Gastroesophageal sphincter (tissue), 4 donors: ENCODE measurements at regions not wholly inside any gene's neighbourhood (a gene's known extent, or its start where the extent isn't known, plus 50 kb on each side); places are given as distances from the start of the nearest gene placed in this dataset.

Experiments
- ATAC-seq: fragments of 150-250 bp; one replicate; pipeline ENCODE4 v1.9.1; 2016; ENCODE audit warnings: mild to moderate bottlenecking, moderate library complexity
- H3K27ac ChIP-seq, 4 donors: fragments of 200-600 bp; sonication (generic) in 3 of 4; 1 replicate in 3 of 4; 2 replicates in 1 of 4; pipeline ENCODE4 v1.5.1; 2016 to 2019
- H3K27me3 ChIP-seq: fragments of 200-600 bp; sonication (generic); one replicate; pipeline ENCODE4 v1.5.1; 2019
- H3K36me3 ChIP-seq, 2 donors: fragments of 200-600 bp; sonication (generic); one replicate each; pipeline ENCODE4 v1.5.1; 2019; ENCODE audit warnings: control low read depth in 1 of 2
- H3K4me1 ChIP-seq, 3 donors: fragments of 200-600 bp; sonication (generic); 1 replicate in 2 of 3; 2 replicates in 1 of 3; pipeline ENCODE4 v1.5.1; 2016 to 2019; ENCODE audit warnings: control low read depth in 2 of 3
- H3K4me3 ChIP-seq, 2 donors: fragments of 200-600 bp; sonication (generic); one replicate each; pipeline ENCODE4 v1.5.1; 2019; ENCODE audit warnings: mild to moderate bottlenecking in 1 of 2, moderate library complexity in 1 of 2
- H3K9me3 ChIP-seq, 3 donors: fragments of 200-600 bp; sonication (generic); one replicate each; pipeline ENCODE4 v1.5.1; 2017 to 2019; ENCODE audit warnings: control low read depth in 2 of 3
- EP300 ChIP-seq: sonication (generic); formaldehyde crosslinking; IDR thresholded peaks from one replicate; pipeline ENCODE4 v1.6.1; 2017; ENCODE audit warnings: antibody characterized with exemption, mild to moderate bottlenecking
- POLR2A ChIP-seq, 2 donors: fragments of 450-650 bp; IDR thresholded peaks; one replicate each; pipeline ENCODE4 v1.6.1; 2017; ENCODE audit warnings: antibody characterized with exemption in 2 of 2, mild to moderate bottlenecking in 2 of 2, moderate library complexity in 1 of 2
- POLR2AphosphoS5 ChIP-seq: sonication (generic); formaldehyde crosslinking; IDR thresholded peaks from one replicate; pipeline ENCODE4 v1.6.1; 2017; ENCODE audit warnings: antibody characterized with exemption
- WGBS, 2 donors: methylation state at CpG; one replicate each; pipeline ENCODE4 v1.1.5; 2018; ENCODE audit warnings: low coverage in 1 of 2; 5-methylcytosine and 5-hydroxymethylcytosine counted together
- TF ChIP-seq, protein P1 (sequence below), 4 experiments: fragments of 200-600 bp in 2 of 4; fragments of 450-650 bp in 2 of 4; sonication (generic) in 1 of 4; IDR thresholded peaks; one replicate each; pipeline ENCODE4 v1.5.1; 2017 to 2019; ENCODE audit warnings: antibody characterized with exemption in 4 of 4, mild to moderate bottlenecking in 2 of 4, moderate library complexity in 2 of 4

DNA sequence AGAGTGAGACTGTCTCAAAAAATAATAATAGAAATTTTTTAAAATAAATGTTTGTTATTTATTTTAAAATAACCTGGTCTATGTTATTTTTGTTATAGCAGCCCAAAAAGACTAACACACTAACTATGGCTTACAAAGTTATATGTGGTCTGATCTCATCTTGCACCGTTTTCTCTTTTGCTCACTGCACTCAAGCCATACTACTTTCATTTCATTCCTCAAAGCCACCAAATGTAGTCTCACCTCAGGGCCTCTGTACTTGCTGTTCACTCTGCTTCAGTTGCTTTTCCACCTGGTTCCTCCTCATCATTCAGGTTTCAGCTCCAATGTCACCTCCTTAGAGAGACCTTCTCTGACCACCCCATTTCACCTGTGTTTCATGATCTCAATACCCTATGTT is 55.2 kb upstream of the MDM1 start:
- H3K36me3 ChIP-seq: no peaks in the 10 kb centered on the region
- H3K27me3 ChIP-seq: no peaks in the 10 kb centered on the region
- H3K4me3 ChIP-seq: no peak overlapping the region
- H3K4me1 ChIP-seq: no peaks in the 10 kb centered on the region
- no peak for ATAC-seq
- no peak for TF ChIP-seq POLR2A (IDR thresholded peaks at IDR 0.05)
- TF ChIP-seq, protein P1, sequence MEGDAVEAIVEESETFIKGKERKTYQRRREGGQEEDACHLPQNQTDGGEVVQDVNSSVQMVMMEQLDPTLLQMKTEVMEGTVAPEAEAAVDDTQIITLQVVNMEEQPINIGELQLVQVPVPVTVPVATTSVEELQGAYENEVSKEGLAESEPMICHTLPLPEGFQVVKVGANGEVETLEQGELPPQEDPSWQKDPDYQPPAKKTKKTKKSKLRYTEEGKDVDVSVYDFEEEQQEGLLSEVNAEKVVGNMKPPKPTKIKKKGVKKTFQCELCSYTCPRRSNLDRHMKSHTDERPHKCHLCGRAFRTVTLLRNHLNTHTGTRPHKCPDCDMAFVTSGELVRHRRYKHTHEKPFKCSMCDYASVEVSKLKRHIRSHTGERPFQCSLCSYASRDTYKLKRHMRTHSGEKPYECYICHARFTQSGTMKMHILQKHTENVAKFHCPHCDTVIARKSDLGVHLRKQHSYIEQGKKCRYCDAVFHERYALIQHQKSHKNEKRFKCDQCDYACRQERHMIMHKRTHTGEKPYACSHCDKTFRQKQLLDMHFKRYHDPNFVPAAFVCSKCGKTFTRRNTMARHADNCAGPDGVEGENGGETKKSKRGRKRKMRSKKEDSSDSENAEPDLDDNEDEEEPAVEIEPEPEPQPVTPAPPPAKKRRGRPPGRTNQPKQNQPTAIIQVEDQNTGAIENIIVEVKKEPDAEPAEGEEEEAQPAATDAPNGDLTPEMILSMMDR (IDR thresholded peaks at IDR 0.05): no peak
- no peak for TF ChIP-seq EP300
- no peak for TF ChIP-seq POLR2AphosphoS5
- no peak overlapping the region for H3K27ac ChIP-seq
- peaks cover 0 to 11% (median 0%) of the 10 kb centered on the region in 3 donors for H3K9me3 ChIP-seq
- WGBS, 2 donors: 91 to 92% methylated on average over 1 of the region's 1 CpG

DNA sequence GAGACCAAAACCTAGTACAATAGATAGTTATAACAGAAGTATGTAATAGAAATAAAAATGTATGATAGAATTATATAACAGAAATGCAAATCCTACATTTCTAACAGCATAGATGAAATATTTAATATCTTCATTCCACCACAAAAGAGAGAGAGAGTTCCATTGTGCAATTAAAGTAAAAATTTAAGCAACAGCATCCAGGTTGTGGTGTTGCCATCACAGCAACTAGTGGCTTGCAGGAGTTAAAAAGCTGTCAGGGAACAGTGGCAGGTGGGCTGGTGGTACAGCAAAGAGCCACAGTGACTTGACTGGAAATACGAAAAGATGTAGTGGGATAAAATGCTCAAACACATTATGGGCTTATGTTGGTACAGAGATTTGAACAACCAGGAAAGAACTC is 57.1 kb upstream of the MDM1 start:
- Histone ChIP-seq H3K4me3 (no peak overlapping the region), H3K27ac (no peak overlapping the region), H3K36me3 (no peaks in the 10 kb centered on the region), H3K9me3 (peaks cover 0 to 11% (median 0%) of the 10 kb centered on the region in 3 donors), H3K27me3 (no peaks in the 10 kb centered on the region), H3K4me1 (no peaks in the 10 kb centered on the region)
- WGBS, 2 donors: 85 to 100% methylated on average over 1 of the region's 1 CpG
- TF ChIP-seq POLR2AphosphoS5: no peak
- no peak for TF ChIP-seq EP300
- no peak for TF ChIP-seq POLR2A (IDR thresholded peaks at IDR 0.05)
- TF ChIP-seq, protein P1 (IDR thresholded peaks at IDR 0.05): no peak
- ATAC-seq: no peak

DNA sequence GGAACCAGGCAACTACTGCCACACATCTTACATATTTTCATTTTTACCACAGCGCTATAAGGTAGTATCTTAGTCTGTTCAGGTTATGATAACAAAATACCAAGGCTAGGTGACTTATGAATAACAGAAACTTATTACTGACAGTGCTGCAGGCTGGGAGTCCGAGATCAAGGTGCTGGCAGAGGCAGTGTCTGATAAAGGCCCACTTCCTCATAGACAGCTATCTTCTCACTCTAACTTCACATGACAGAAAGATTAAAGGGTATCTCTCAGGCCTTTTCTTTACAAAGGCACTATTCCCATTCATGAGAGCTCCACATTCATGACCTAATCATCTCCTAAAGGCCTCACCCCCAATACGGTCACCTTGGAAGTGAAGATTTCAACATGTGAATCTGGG is 59.8 kb upstream of the MDM1 start:
- no peak for TF ChIP-seq POLR2A (IDR thresholded peaks at IDR 0.05)
- no peak for TF ChIP-seq EP300
- TF ChIP-seq, protein P1 (IDR thresholded peaks at IDR 0.05): no peak
- TF ChIP-seq POLR2AphosphoS5: no peak
- Histone ChIP-seq H3K27me3 (no peaks in the 10 kb centered on the region), H3K4me1 (no peaks in the 10 kb centered on the region), H3K27ac (no peak overlapping the region), H3K4me3 (no peak overlapping the region), H3K36me3 (no peaks in the 10 kb centered on the region), H3K9me3 (peaks cover 0 to 11% (median 0%) of the 10 kb centered on the region in 3 donors)
- 76 to 94% methylated on average over 3 of the region's 3 CpGs for WGBS, 2 donors
- no peak for ATAC-seq

DNA sequence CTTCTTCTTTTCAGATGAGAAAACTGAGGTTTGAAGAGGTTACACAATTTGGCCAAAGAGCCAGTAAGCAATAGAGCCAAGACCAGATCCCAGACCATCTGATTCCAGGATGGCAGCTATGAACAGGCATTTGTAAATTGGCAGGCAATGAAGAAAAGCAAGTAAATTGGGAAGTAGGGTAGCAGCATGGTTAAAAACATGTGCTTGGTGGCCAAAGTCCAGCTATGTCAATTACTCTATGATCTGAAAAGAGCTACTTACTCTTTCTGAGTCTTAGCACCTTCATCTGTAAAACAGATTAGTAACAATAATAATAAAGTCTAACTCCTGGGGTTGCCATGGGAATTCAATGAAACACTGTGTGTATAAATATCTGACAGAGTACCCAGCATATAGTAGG is 60.2 kb upstream of the MDM1 start:
- Histone ChIP-seq H3K27ac (no peak overlapping the region), H3K4me3 (no peak overlapping the region), H3K27me3 (no peaks in the 10 kb centered on the region), H3K4me1 (no peaks in the 10 kb centered on the region), H3K9me3 (peaks cover 0 to 11% (median 0%) of the 10 kb centered on the region in 3 donors), H3K36me3 (no peaks in the 10 kb centered on the region)
- TF ChIP-seq, protein P1 (IDR thresholded peaks at IDR 0.05): no peak
- TF ChIP-seq EP300: no peak
- TF ChIP-seq POLR2A (IDR thresholded peaks at IDR 0.05): no peak
- ATAC-seq: no peak

DNA sequence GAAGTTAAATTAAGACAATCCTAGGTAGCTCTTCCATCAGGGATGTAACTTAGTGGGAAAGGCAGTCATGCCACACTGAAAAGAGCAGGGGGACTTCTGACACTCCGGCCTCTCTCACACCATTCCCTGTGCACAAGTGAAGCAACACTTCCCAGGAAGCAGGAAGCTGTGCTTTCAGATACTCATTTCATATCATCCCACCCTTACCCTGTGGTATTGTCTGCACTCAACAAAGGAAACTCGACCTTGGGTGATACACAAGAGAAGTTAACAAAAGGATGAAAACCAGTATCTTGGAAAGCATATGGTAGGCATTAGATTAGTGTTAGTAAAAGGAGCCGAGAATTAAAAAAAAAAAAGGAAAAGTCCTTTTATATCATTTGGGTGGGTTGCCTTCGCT is 61.3 kb upstream of the MDM1 start:
- no peak for ATAC-seq
- 79 to 80% methylated on average over 3 of the region's 4 CpGs for WGBS, 2 donors

More for the DNA sequence above, 61.3 kb upstream of the MDM1 start:
- Histone ChIP-seq H3K36me3 (no peaks in the 10 kb centered on the region), H3K27ac (no peak overlapping the region), H3K9me3 (peaks cover 0 to 11% (median 0%) of the 10 kb centered on the region in 3 donors), H3K27me3 (no peaks in the 10 kb centered on the region), H3K4me1 (no peaks in the 10 kb centered on the region), H3K4me3 (no peak overlapping the region)
- TF ChIP-seq POLR2AphosphoS5 (no peak), POLR2A (IDR thresholded peaks at IDR 0.05) (no peak), EP300 (no peak)
- TF ChIP-seq, protein P1 (IDR thresholded peaks at IDR 0.05): no peak
